ENCODE measurements at regions not wholly inside any gene's neighbourhood (a gene's known extent, or its start where the extent isn't known, plus 50 kb on each side); places are given as distances from the start of the nearest gene placed in this dataset.
"Not testable (repeated sequence)": the region's sequence is repeated elsewhere in the genome, so short reads cannot be mapped to it uniquely, and the experiment has no call there.

GRCh38 chr16:22694887-22695382, 119.0 kb upstream of the HS3ST2 start:
- TF ChIP-seq, protein P1, sequence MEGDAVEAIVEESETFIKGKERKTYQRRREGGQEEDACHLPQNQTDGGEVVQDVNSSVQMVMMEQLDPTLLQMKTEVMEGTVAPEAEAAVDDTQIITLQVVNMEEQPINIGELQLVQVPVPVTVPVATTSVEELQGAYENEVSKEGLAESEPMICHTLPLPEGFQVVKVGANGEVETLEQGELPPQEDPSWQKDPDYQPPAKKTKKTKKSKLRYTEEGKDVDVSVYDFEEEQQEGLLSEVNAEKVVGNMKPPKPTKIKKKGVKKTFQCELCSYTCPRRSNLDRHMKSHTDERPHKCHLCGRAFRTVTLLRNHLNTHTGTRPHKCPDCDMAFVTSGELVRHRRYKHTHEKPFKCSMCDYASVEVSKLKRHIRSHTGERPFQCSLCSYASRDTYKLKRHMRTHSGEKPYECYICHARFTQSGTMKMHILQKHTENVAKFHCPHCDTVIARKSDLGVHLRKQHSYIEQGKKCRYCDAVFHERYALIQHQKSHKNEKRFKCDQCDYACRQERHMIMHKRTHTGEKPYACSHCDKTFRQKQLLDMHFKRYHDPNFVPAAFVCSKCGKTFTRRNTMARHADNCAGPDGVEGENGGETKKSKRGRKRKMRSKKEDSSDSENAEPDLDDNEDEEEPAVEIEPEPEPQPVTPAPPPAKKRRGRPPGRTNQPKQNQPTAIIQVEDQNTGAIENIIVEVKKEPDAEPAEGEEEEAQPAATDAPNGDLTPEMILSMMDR (IDR thresholded peaks at IDR 0.05; ENCODE audit: borderline replicate concordance, control extremely low read depth, extremely low read depth, insufficient read depth, missing control alignments): no peak
- DNase-seq (ENCODE audit: low spot score): no peak
- in situ Hi-C loops (cut with MboI; ENCODE audit: low sequenced_read_pairs, unreplicated experiment): loop anchor here (5.0 kb wide), 1 partner anchor 1113 kb away; no protein-coding TSS in a partner anchor

DNA sequence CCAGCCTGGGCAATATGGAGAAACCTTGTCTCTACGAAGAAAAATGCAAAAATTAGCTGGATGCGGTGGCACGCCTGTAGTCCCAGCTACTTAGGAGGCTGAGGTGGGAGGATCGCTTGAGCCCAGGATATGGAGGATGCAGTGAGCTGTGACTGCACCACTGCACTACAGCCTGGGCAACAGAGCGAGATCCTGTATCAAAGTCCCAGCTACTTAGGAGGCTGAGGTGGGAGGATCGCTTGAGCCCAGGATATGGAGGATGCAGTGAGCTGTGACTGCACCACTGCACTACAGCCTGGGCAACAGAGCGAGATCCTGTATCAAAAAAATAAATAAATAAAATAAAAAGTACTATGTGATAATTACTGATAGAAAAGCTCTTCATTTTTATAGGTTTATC, 118.2 kb upstream of the HS3ST2 start:
- DNase-seq (ENCODE audit: low spot score): not testable (repeated sequence)
- in situ Hi-C loops (cut with MboI; ENCODE audit: low sequenced_read_pairs, unreplicated experiment): loop anchor here (5.0 kb wide), 1 partner anchor 1113 kb away; no protein-coding TSS in a partner anchor

DNA sequence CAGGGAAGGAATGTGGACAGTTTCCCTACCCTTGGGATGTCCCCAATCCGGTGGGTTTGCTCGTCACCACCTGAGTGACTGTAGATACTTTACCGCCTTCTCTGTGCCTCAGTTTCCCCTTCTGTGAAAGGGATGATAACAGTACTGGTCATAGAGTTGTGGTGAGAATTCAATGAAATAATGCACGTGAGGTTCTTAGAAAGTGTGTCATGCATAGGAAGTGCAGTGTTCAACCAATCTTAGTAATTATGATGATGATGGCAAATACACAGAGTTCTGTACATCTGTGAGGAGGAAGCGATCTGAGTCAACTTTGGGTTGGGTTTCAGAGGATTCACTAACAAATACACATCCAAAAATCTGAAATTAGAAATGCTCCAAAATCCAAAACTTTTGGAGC, 114.6 kb upstream of the HS3ST2 start:
- DNase-seq (ENCODE audit: low spot score): no peak
- TF ChIP-seq, protein P1 (IDR thresholded peaks at IDR 0.05; ENCODE audit: borderline replicate concordance, control extremely low read depth, extremely low read depth, insufficient read depth, missing control alignments): no peak
- in situ Hi-C loops (cut with MboI; ENCODE audit: low sequenced_read_pairs, unreplicated experiment): loop anchor here (5.0 kb wide), 1 partner anchor 1117 kb away; no protein-coding TSS in a partner anchor

GRCh38 chr16:22705799-22706198, 108.2 kb upstream of the HS3ST2 start:
- in situ Hi-C loops (cut with MboI; ENCODE audit: low sequenced_read_pairs, unreplicated experiment): no loop called here
- no peak for DNase-seq (ENCODE audit: low spot score)
- TF ChIP-seq, protein P1 (IDR thresholded peaks at IDR 0.05; ENCODE audit: borderline replicate concordance, control extremely low read depth, extremely low read depth, insufficient read depth, missing control alignments): no peak

GRCh38 chr16:22710326-22710725, 103.6 kb upstream of the HS3ST2 start:
- in situ Hi-C loops (cut with MboI; ENCODE audit: low sequenced_read_pairs, unreplicated experiment): no loop called here
- TF ChIP-seq, protein P1 (IDR thresholded peaks at IDR 0.05; ENCODE audit: borderline replicate concordance, control extremely low read depth, extremely low read depth, insufficient read depth, missing control alignments): no peak

GRCh38 chr16:22711847-22712246, 102.1 kb upstream of the HS3ST2 start:
- DNase-seq (ENCODE audit: low spot score): no peak
- TF ChIP-seq, protein P1 (IDR thresholded peaks at IDR 0.05; ENCODE audit: borderline replicate concordance, control extremely low read depth, extremely low read depth, insufficient read depth, missing control alignments): no peak
- in situ Hi-C loops (cut with MboI; ENCODE audit: low sequenced_read_pairs, unreplicated experiment): no loop called here

More at GRCh38 chr16:22710326-22710725, 103.6 kb upstream of the HS3ST2 start:
- DNase-seq (ENCODE audit: low spot score): no peak

DNA sequence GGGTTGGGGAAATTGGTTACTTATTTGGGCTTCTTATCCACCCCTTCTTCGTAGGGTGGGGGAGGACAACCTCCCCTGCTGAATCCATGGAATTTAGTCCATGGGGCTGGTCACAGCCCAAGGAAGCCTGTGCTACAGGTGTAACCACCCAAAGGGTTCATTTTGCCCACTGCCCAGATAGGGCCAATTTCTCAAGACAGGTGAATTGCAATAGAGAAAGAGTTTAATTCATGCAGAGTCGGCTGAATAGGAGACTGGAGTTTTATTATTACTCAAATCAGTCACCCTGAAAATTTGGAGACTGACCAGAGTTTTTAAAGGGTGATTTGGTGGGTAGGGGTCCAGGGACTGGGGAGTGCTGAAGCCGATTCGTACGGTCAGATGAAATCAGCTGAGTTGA, 101.5 kb upstream of the HS3ST2 start:
- in situ Hi-C loops (cut with MboI; ENCODE audit: low sequenced_read_pairs, unreplicated experiment): no loop called here
- no peak for DNase-seq (ENCODE audit: low spot score)
- TF ChIP-seq, protein P1 (IDR thresholded peaks at IDR 0.05; ENCODE audit: borderline replicate concordance, control extremely low read depth, extremely low read depth, insufficient read depth, missing control alignments): no peak

- in situ Hi-C loops (cut with MboI; ENCODE audit: low sequenced_read_pairs, unreplicated experiment); DNase-seq (ENCODE audit: low spot score): not testable (repeated sequence)
Measured at GRCh38 chr16:22718598-22718997, 95.4 kb upstream of the HS3ST2 start.
